Neural crest cell (in vitro differentiated cells): ENCODE measurements at regions not wholly inside any gene's neighbourhood (a gene's known extent, or its start where the extent isn't known, plus 50 kb on each side); places are given as distances from the start of the nearest gene placed in this dataset.

Experiments used
- DNase-seq: peaks from one replicate; pipeline ENCODE4 v3.0.0; 2021; ENCODE audit warnings: low read depth, mixed read lengths, low spot score
- H3K27ac Mint-ChIP-seq: one replicate; pipeline ENCODE4 v1.8.0; 2021; ENCODE audit warnings: mild to moderate bottlenecking, mixed read lengths; ENCODE audit not compliant: unreplicated experiment
- H3K27me3 Mint-ChIP-seq: 2 replicates; pipeline ENCODE4 v1.8.0; 2021; ENCODE audit warnings: low read depth, mild to moderate bottlenecking, mixed read lengths
- H3K36me3 Mint-ChIP-seq: 2 replicates; pipeline ENCODE4 v1.8.0; 2021; ENCODE audit warnings: low read depth, mild to moderate bottlenecking, mixed read lengths
- H3K4me1 Mint-ChIP-seq: 2 replicates; pipeline ENCODE4 v1.8.0; 2021; ENCODE audit warnings: mixed read lengths
- H3K4me3 Mint-ChIP-seq: one replicate; pipeline ENCODE4 v1.8.0; 2021; ENCODE audit warnings: mild to moderate bottlenecking, mixed read lengths
- H3K9me3 Mint-ChIP-seq: 2 replicates; pipeline ENCODE4 v1.8.0; 2021; ENCODE audit warnings: mixed read lengths
- CTCF ChIP-seq: fragments of 200-600 bp; sonication (generic); conservative IDR thresholded peaks from 2 replicates; pipeline ENCODE4 v1.5.0; 2021; ENCODE audit warnings: antibody characterized with exemption, mild to moderate bottlenecking

GRCh38 chr18:46378126-46378863 lies 274.1 kb downstream of the HAUS1 start:
- TF ChIP-seq CTCF: no peak
- H3K27me3 Mint-ChIP-seq: no peaks in the 10 kb centered on the region
- H3K9me3 Mint-ChIP-seq: no peaks in the 10 kb centered on the region
- H3K36me3 Mint-ChIP-seq: no peaks in the 10 kb centered on the region
- no peak overlapping the region for H3K27ac Mint-ChIP-seq
- peaks cover 20% of the 10 kb centered on the region for H3K4me1 Mint-ChIP-seq
- H3K4me3 Mint-ChIP-seq: no peak overlapping the region
- no peak for DNase-seq

- H3K27ac Mint-ChIP-seq: no peak overlapping the region
- no peak for TF ChIP-seq CTCF
- no peaks in the 10 kb centered on the region for H3K36me3 Mint-ChIP-seq
- peaks cover 14% of the 10 kb centered on the region for H3K4me1 Mint-ChIP-seq
- H3K9me3 Mint-ChIP-seq: no peaks in the 10 kb centered on the region
- DNase-seq: no peak
- no peak overlapping the region for H3K4me3 Mint-ChIP-seq
- no peaks in the 10 kb centered on the region for H3K27me3 Mint-ChIP-seq
Observed at GRCh38 chr18:46378864-46379207, 274.7 kb downstream of the HAUS1 start.

- Mint-ChIP-seq H3K27me3 (no peaks in the 10 kb centered on the region), H3K9me3 (no peaks in the 10 kb centered on the region), H3K4me3 (no peak overlapping the region), H3K36me3 (peaks cover 2% of the 10 kb centered on the region), H3K27ac (peak overlapping the region; percentile 75), H3K4me1 (peaks cover 8% of the 10 kb centered on the region)
- TF ChIP-seq CTCF: no peak
- no peak for DNase-seq
Observed at GRCh38 chr18:46379323-46379950, 275.3 kb downstream of the HAUS1 start.

- H3K36me3 Mint-ChIP-seq: peaks cover 10% of the 10 kb centered on the region
- H3K27ac Mint-ChIP-seq: no peak overlapping the region
- H3K27me3 Mint-ChIP-seq: no peaks in the 10 kb centered on the region
- no peaks in the 10 kb centered on the region for H3K9me3 Mint-ChIP-seq
- H3K4me1 Mint-ChIP-seq: peaks cover 42% of the 10 kb centered on the region
- no peak for DNase-seq
- no peak overlapping the region for H3K4me3 Mint-ChIP-seq
- TF ChIP-seq CTCF: no peak
Observed at GRCh38 chr18:46385124-46385523, 271.9 kb downstream of the LOXHD1 start.

- peak overlapping the region; percentile 16 for H3K27ac Mint-ChIP-seq
- no peak for TF ChIP-seq CTCF
- no peak overlapping the region for H3K4me3 Mint-ChIP-seq
Observed at GRCh38 chr18:46386788-46387187, 270.2 kb downstream of the LOXHD1 start.

More at GRCh38 chr18:46386788-46387187, 270.2 kb downstream of the LOXHD1 start:
- Mint-ChIP-seq H3K4me1 (peaks cover 42% of the 10 kb centered on the region), H3K36me3 (peaks cover 10% of the 10 kb centered on the region), H3K27me3 (no peaks in the 10 kb centered on the region), H3K9me3 (no peaks in the 10 kb centered on the region)
- DNase-seq: no peak
